Erythroblast (primary cell): ENCODE measurements at regions not wholly inside any gene's neighbourhood (a gene's known extent, or its start where the extent isn't known, plus 50 kb on each side); places are given as distances from the start of the nearest gene placed in this dataset.

Experiments
- GATA1 ChIP-seq: IDR thresholded peaks from 2 replicates; pipeline ENCODE4 v1.6.1; 2011; ENCODE audit warnings: low read depth, mild to moderate bottlenecking, control low read depth, low read length, moderate library complexity
- POLR2A ChIP-seq: IDR thresholded peaks from 2 replicates; pipeline ENCODE4 v1.6.1; 2011; ENCODE audit warnings: mild to moderate bottlenecking, low read length

- TF ChIP-seq POLR2A (no peak), GATA1 (no peak)
Measured at GRCh38 chr3:101099791-101100190, 106.6 kb upstream of the ABI3BP start.
